Kidney (tissue), 13 donors: ENCODE measurements at regions not wholly inside any gene's neighbourhood (a gene's known extent, or its start where the extent isn't known, plus 50 kb on each side); places are given as distances from the start of the nearest gene placed in this dataset.

Source experiments
- DNase-seq, 5 donors: peaks; one replicate each; pipeline ENCODE4 v3.0.0-alpha.2; 2013 to 2020
- FAIRE-seq: peaks from 2 replicates; lab custom pipeline; 2012; peaks lifted over from hg19 to GRCh38; lab: Jason Lieb, UNC
- H3K27ac ChIP-seq, 2 donors: one replicate each; pipeline ENCODE4 v1.7.0; 2013; ENCODE audit warnings: low read depth in 2 of 2, low read length in 2 of 2, inconsistent platforms in 1 of 2
- H3K27me3 ChIP-seq: one replicate; pipeline ENCODE4 v1.7.1; 2013; ENCODE audit warnings: low read length, inconsistent platforms; ENCODE audit not compliant: control insufficient read depth, insufficient read depth
- H3K36me3 ChIP-seq, 3 donors: one replicate each; pipeline versions ENCODE4 v1.7.0 to v1.7.1; 2013; ENCODE audit warnings: low read length in 3 of 3, control low read depth in 1 of 3, inconsistent platforms in 1 of 3; ENCODE audit not compliant: insufficient read depth in 3 of 3, control insufficient read depth in 2 of 3
- H3K4me1 ChIP-seq, 3 donors: one replicate each; pipeline versions ENCODE4 v1.7.0 to v1.7.1; 2013; ENCODE audit warnings: low read length in 3 of 3, inconsistent platforms in 1 of 3, low read depth in 1 of 3; ENCODE audit not compliant: control insufficient read depth in 2 of 3, insufficient read depth in 2 of 3
- H3K4me3 ChIP-seq, 3 donors: one replicate each; pipeline versions ENCODE4 v1.7.0 to v1.8.1; 2013; ENCODE audit warnings: low read length in 3 of 3, control low read depth in 1 of 3, inconsistent platforms in 1 of 3
- H3K9ac ChIP-seq, 3 donors: one replicate each; pipeline versions ENCODE4 v1.7.0 to v1.7.1; 2013; ENCODE audit warnings: low read length in 3 of 3, control low read depth in 1 of 3, inconsistent platforms in 1 of 3
- H3K9me3 ChIP-seq, 3 donors: one replicate each; pipeline versions ENCODE4 v1.7.0 to v1.7.1; 2013; ENCODE audit warnings: low read length in 3 of 3, control low read depth in 1 of 3, inconsistent platforms in 1 of 3; ENCODE audit not compliant: control insufficient read depth in 2 of 3, insufficient read depth in 1 of 3
- CTCF ChIP-seq: IDR thresholded peaks from 3 replicates; pipeline ENCODE4 v1.5.1; 2012; ENCODE audit warnings: mild to moderate bottlenecking, moderate library complexity, borderline replicate concordance; ENCODE audit not compliant: insufficient read depth; ENCODE audit errors: extremely low read depth
- intact Hi-C: fragments of 100-400 bp; cut with DNase I; formaldehyde crosslinking; loops from one replicate; pipeline ENCODE4 v1.11.1; 2022
- donor health status: control.
- donor health status: control.
- donor health status: control.
- donor health status: control.
- donor health status: control.
- donor health status: DM: yes; HTN: yes; CAD: no.
- donor health status: Normal renal cell carcinoma (clear cell type).

DNA sequence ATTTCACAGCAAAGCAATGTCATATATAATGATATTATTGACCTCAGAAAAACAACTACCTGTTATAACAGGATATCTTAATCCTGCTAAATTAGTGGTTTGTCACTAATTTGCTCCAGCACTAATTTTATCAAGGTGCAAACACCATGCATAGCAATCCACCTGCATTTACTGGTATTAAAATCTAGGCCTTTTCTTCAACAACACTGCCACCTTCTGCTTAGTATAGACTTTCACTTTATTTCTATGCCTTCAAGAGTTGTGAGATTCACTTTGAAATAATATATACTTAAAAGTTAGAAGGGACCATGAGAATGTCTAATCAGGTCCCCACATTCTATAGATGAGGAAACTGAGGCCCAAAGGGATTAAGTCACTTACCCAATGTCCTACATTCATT, 82.1 kb upstream of the IQCM start:
- FAIRE-seq (no peak), DNase-seq (peak in 2 of 5 donors; percentile 29 to 43)
- intact Hi-C loops = loop anchor here (10.0 kb wide), 1 partner anchor 523 kb away; no protein-coding TSS in a partner anchor
- Histone ChIP-seq H3K9ac (no peak overlapping the region), H3K36me3 (no peaks in the 10 kb centered on the region), H3K27me3 (no peaks in the 10 kb centered on the region), H3K4me3 (no peak overlapping the region), H3K4me1 (no peaks in the 10 kb centered on the region), H3K9me3 (no peaks in the 10 kb centered on the region), H3K27ac (no peak overlapping the region)
- no peak for TF ChIP-seq CTCF

- H3K4me1 ChIP-seq = no peaks in the 10 kb centered on the region
- no peaks in the 10 kb centered on the region for H3K9me3 ChIP-seq
- H3K36me3 ChIP-seq = no peaks in the 10 kb centered on the region
- H3K27ac ChIP-seq = no peak overlapping the region
- DNase-seq (no peak), FAIRE-seq (no peak)
- no peak for TF ChIP-seq CTCF
- no peak overlapping the region for H3K9ac ChIP-seq
- intact Hi-C loops = no loop called here
- H3K4me3 ChIP-seq = no peak overlapping the region
- H3K27me3 ChIP-seq = no peaks in the 10 kb centered on the region
Measured at GRCh38 chr4:149901128-149901527, 85.5 kb upstream of the IQCM start.

DNA sequence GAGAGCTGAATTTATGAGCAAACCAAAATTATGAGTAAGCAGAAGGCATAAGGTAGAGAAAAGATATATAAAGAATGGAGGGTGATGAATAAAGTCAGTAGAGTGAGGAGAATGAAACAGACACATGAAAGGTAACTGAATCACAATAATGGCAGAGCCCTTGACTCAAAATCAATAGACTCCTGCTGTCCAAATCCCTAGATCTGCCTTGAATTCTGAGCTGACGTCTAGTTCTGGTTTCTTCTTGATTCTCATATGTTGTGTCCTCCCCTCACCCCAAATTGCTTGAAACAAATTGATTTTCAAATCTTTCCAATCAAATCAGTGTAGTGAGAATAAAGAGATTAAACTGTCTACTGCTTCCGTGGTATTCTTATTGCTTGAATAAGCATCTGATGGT, 86.6 kb upstream of the IQCM start:
- Histone ChIP-seq H3K4me3 (no peak overlapping the region), H3K27ac (no peak overlapping the region), H3K9ac (no peak overlapping the region), H3K9me3 (no peaks in the 10 kb centered on the region), H3K27me3 (no peaks in the 10 kb centered on the region), H3K4me1 (no peaks in the 10 kb centered on the region), H3K36me3 (no peaks in the 10 kb centered on the region)
- TF ChIP-seq CTCF = no peak
- DNase-seq (no peak), FAIRE-seq (no peak)
- intact Hi-C loops = no loop called here

DNA sequence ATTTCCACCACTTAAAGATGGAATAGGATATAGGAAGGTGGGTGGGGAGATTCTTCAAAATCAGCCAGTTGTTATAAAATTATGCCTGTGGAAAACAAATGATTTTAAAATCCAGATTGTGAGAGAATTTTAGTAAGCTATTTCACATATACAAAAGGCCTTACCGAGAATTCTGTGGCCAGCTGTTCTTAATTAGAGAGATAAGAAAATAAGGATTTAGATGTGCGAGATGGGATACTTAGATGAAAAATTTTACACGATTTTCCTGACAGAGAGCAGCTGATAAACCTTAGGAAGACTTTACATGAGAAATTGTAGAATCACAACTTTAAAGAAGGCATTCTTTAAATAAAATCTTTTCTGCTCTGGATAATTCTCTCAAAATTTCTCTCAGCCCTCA, 94.5 kb upstream of the IQCM start:
- intact Hi-C loops = no loop called here
- no peak for FAIRE-seq

More for the DNA sequence above, 94.5 kb upstream of the IQCM start:
- H3K4me1 ChIP-seq = no peaks in the 10 kb centered on the region
- TF ChIP-seq CTCF = no peak
- H3K4me3 ChIP-seq = no peak overlapping the region
- no peaks in the 10 kb centered on the region for H3K9me3 ChIP-seq
- H3K9ac ChIP-seq = no peak overlapping the region
- H3K27ac ChIP-seq = no peak overlapping the region
- no peaks in the 10 kb centered on the region for H3K27me3 ChIP-seq
- no peak for DNase-seq
- H3K36me3 ChIP-seq = no peaks in the 10 kb centered on the region
